ENCODE measurements at regions not wholly inside any gene's neighbourhood (a gene's known extent, or its start where the extent isn't known, plus 50 kb on each side); places are given as distances from the start of the nearest gene placed in this dataset.

- Histone ChIP-seq H3K9me3 (ENCODE audit: control insufficient read depth, insufficient read depth, low read depth, low read length) (no peaks in the 10 kb centered on the region), H3K4me1 (ENCODE audit: control insufficient read depth, insufficient read depth, low read length) (no peaks in the 10 kb centered on the region), H3K27ac (ENCODE audit: extremely low read depth, low read depth, low read length) (no peak overlapping the region), H3K36me3 (ENCODE audit: control insufficient read depth in 2 of 2, insufficient read depth in 1 of 2, low read length in 2 of 2) (no peaks in the 10 kb centered on the region), H3K4me3 (ENCODE audit: low read depth, low read length) (no peak overlapping the region)
- ChIA-PET POLR2A (no interaction called here), CTCF (no interaction called here)
- no peak for TF ChIP-seq ZNF791 (tag by site-specific recombination; IDR thresholded peaks at IDR 0.05)
- no peak for TF ChIP-seq INSM2 (tag by site-specific recombination; IDR thresholded peaks at IDR 0.05)
- TF ChIP-seq ZNF747 (tag by site-specific recombination; IDR thresholded peaks at IDR 0.05) = no peak
- no peak for TF ChIP-seq YY1 (tag by site-specific recombination; IDR thresholded peaks at IDR 0.05)
- no peak for TF ChIP-seq ZNF132 (tag by site-specific recombination; IDR thresholded peaks at IDR 0.05; ENCODE audit: borderline replicate concordance)
- no peak for TF ChIP-seq ZNF776 (tag by site-specific recombination; IDR thresholded peaks at IDR 0.05; ENCODE audit: borderline replicate concordance)
- TF ChIP-seq ZNF366 (tag by site-specific recombination; conservative IDR thresholded peaks at IDR 0.05) = no peak
- no peak for TF ChIP-seq ZNF266 (tag by site-specific recombination; IDR thresholded peaks at IDR 0.05; ENCODE audit: low read depth)
- no peak for TF ChIP-seq SCRT2 (tag by site-specific recombination; IDR thresholded peaks at IDR 0.05)
- no peak for TF ChIP-seq ZNF544 (tag by site-specific recombination; IDR thresholded peaks at IDR 0.05)
- TF ChIP-seq ZNF549 (tag by site-specific recombination; IDR thresholded peaks at IDR 0.05) = no peak
- TF ChIP-seq ZNF670 (tag by site-specific recombination; IDR thresholded peaks at IDR 0.05; ENCODE audit: low read depth) = no peak
- no peak for TF ChIP-seq TSHZ1 (tag by site-specific recombination; IDR thresholded peaks at IDR 0.05; ENCODE audit: borderline replicate concordance)
- no peak for TF ChIP-seq ZNF76 (tag by site-specific recombination; IDR thresholded peaks at IDR 0.05; ENCODE audit: borderline replicate concordance, low read depth)
- TF ChIP-seq ZNF157 (tag by site-specific recombination; IDR thresholded peaks at IDR 0.05) = no peak
- TF ChIP-seq ZBTB1 (tag by site-specific recombination; IDR thresholded peaks at IDR 0.05) = no peak
- no peak for TF ChIP-seq ZNF121 (tag by site-specific recombination; IDR thresholded peaks at IDR 0.05)
- TF ChIP-seq ZNF530 (tag by site-specific recombination; IDR thresholded peaks at IDR 0.05; ENCODE audit: low read depth) = no peak
Observed at GRCh38 chr20:40109136-40109535, 579.9 kb downstream of the MAFB start.

- TF ChIP-seq ZNF560 (tag by site-specific recombination; IDR thresholded peaks at IDR 0.05; ENCODE audit: borderline replicate concordance) = no peak
- TF ChIP-seq ZNF830 (tag by site-specific recombination; IDR thresholded peaks at IDR 0.05; ENCODE audit: low read depth) = no peak
- no peak for TF ChIP-seq ZNF530 (tag by site-specific recombination; IDR thresholded peaks at IDR 0.05; ENCODE audit: low read depth)
- TF ChIP-seq ZNF155 (tag by site-specific recombination; IDR thresholded peaks at IDR 0.05) = no peak
- TF ChIP-seq ZFP41 (tag by site-specific recombination; IDR thresholded peaks at IDR 0.05; ENCODE audit: borderline replicate concordance) = no peak
- TF ChIP-seq ZNF324 (tag by site-specific recombination; IDR thresholded peaks at IDR 0.05) = no peak
- no peak for TF ChIP-seq ZNF600 (tag by site-specific recombination; IDR thresholded peaks at IDR 0.05)
- TF ChIP-seq ZNF529 (tag by site-specific recombination; IDR thresholded peaks at IDR 0.05; ENCODE audit: insufficient replicate concordance) = no peak
- Histone ChIP-seq H3K9me3 (ENCODE audit: control insufficient read depth, insufficient read depth, low read depth, low read length) (no peaks in the 10 kb centered on the region), H3K4me3 (ENCODE audit: low read depth, low read length) (no peak overlapping the region), H3K27ac (ENCODE audit: extremely low read depth, low read depth, low read length) (no peak overlapping the region), H3K4me1 (ENCODE audit: control insufficient read depth, insufficient read depth, low read length) (no peaks in the 10 kb centered on the region), H3K36me3 (ENCODE audit: control insufficient read depth in 2 of 2, insufficient read depth in 1 of 2, low read length in 2 of 2) (no peaks in the 10 kb centered on the region)
- CTCF ChIA-PET = no interaction called here
- POLR2A ChIA-PET = no interaction called here
Observed at GRCh38 chr20:40108321-40108720, 580.7 kb downstream of the MAFB start.

All from HEK293 (cell line).